ENCODE measurements at regions not wholly inside any gene's neighbourhood (a gene's known extent, or its start where the extent isn't known, plus 50 kb on each side); places are given as distances from the start of the nearest gene placed in this dataset.
"Not testable (repeated sequence)": the region's sequence is repeated elsewhere in the genome, so short reads cannot be mapped to it uniquely, and the experiment has no call there.

GRCh38 chr5:167363065-167363464, 928.4 kb upstream of the WWC1 start:
- ChIA-PET POLR2A (no interaction called here), CTCF (no interaction called here)
- no peaks in the 10 kb centered on the region for H3K36me3 Mint-ChIP-seq (ENCODE audit: low read depth)
- H3K4me3 Mint-ChIP-seq: no peak overlapping the region
- peaks cover 6% of the 10 kb centered on the region for H3K9me3 Mint-ChIP-seq (ENCODE audit: low read depth)
- H3K27me3 Mint-ChIP-seq: no peaks in the 10 kb centered on the region
- DNase-seq (no peak), ATAC-seq (no peak)
- H3K4me1 Mint-ChIP-seq: no peaks in the 10 kb centered on the region
- H3K27ac Mint-ChIP-seq: no peak overlapping the region
- intact Hi-C loops (cut with DNase I, micrococcal nuclease): no loop called here

GRCh38 chr5:167375125-167375524, 916.3 kb upstream of the WWC1 start:
- Mint-ChIP-seq H3K27ac (no peak overlapping the region), H3K36me3 (ENCODE audit: low read depth) (no peaks in the 10 kb centered on the region), H3K4me3 (no peak overlapping the region), H3K9me3 (ENCODE audit: low read depth) (no peaks in the 10 kb centered on the region), H3K4me1 (no peaks in the 10 kb centered on the region), H3K27me3 (no peaks in the 10 kb centered on the region)
- DNase-seq (no peak), ATAC-seq (no peak)
- ChIA-PET POLR2A (no interaction called here), CTCF (no interaction called here)
- intact Hi-C loops (cut with DNase I, micrococcal nuclease): no loop called here

- DNase-seq (no peak), ATAC-seq (no peak)
- H3K4me1 Mint-ChIP-seq: no peaks in the 10 kb centered on the region
- no peak overlapping the region for H3K4me3 Mint-ChIP-seq
- no peaks in the 10 kb centered on the region for H3K36me3 Mint-ChIP-seq (ENCODE audit: low read depth)
- ChIA-PET CTCF (no interaction called here), POLR2A (no interaction called here)
- intact Hi-C loops (cut with DNase I, micrococcal nuclease): no loop called here
- H3K27me3 Mint-ChIP-seq: no peaks in the 10 kb centered on the region
- no peak overlapping the region for H3K27ac Mint-ChIP-seq
- H3K9me3 Mint-ChIP-seq (ENCODE audit: low read depth): no peaks in the 10 kb centered on the region
Observed at GRCh38 chr5:167378894-167379723, 912.3 kb upstream of the WWC1 start.

- intact Hi-C loops (cut with DNase I, micrococcal nuclease): no loop called here
- H3K4me1 Mint-ChIP-seq: no peaks in the 10 kb centered on the region
- no peaks in the 10 kb centered on the region for H3K36me3 Mint-ChIP-seq (ENCODE audit: low read depth)
- ChIA-PET CTCF (no interaction called here), POLR2A (no interaction called here)
- no peaks in the 10 kb centered on the region for H3K27me3 Mint-ChIP-seq
- ATAC-seq (no peak), DNase-seq (no peak)
- no peaks in the 10 kb centered on the region for H3K9me3 Mint-ChIP-seq (ENCODE audit: low read depth)
- no peak overlapping the region for H3K27ac Mint-ChIP-seq
- no peak overlapping the region for H3K4me3 Mint-ChIP-seq
Observed at GRCh38 chr5:167381457-167381856, 910.0 kb upstream of the WWC1 start.

- Mint-ChIP-seq H3K27me3 (no peaks in the 10 kb centered on the region), H3K27ac (no peak overlapping the region), H3K9me3 (ENCODE audit: low read depth) (peaks cover 10% of the 10 kb centered on the region)
Observed at GRCh38 chr5:167389537-167389936, 901.9 kb upstream of the WWC1 start.

GRCh38 chr5:167391286-167391685, 900.2 kb upstream of the WWC1 start:
- H3K4me1 Mint-ChIP-seq; intact Hi-C loops (cut with DNase I, micrococcal nuclease); H3K9me3 Mint-ChIP-seq (ENCODE audit: low read depth); POLR2A ChIA-PET; CTCF ChIA-PET; H3K27ac Mint-ChIP-seq; H3K27me3 Mint-ChIP-seq; ATAC-seq; DNase-seq; H3K36me3 Mint-ChIP-seq (ENCODE audit: low read depth); H3K4me3 Mint-ChIP-seq: not testable (repeated sequence)

More at GRCh38 chr5:167389537-167389936, 901.9 kb upstream of the WWC1 start:
- no peak for DNase-seq
- POLR2A ChIA-PET: no interaction called here
- Mint-ChIP-seq H3K4me3 (no peak overlapping the region), H3K36me3 (ENCODE audit: low read depth) (no peaks in the 10 kb centered on the region), H3K4me1 (no peaks in the 10 kb centered on the region)
- CTCF ChIA-PET: no interaction called here
- no peak for ATAC-seq
- intact Hi-C loops (cut with DNase I, micrococcal nuclease): no loop called here

- DNase-seq (no peak), ATAC-seq (no peak)
- intact Hi-C loops (cut with DNase I, micrococcal nuclease): no loop called here
- H3K4me1 Mint-ChIP-seq: no peaks in the 10 kb centered on the region
- POLR2A ChIA-PET: no interaction called here
- H3K27me3 Mint-ChIP-seq: no peaks in the 10 kb centered on the region
- peaks cover 10% of the 10 kb centered on the region for H3K9me3 Mint-ChIP-seq (ENCODE audit: low read depth)
- no peak overlapping the region for H3K27ac Mint-ChIP-seq
- no peaks in the 10 kb centered on the region for H3K36me3 Mint-ChIP-seq (ENCODE audit: low read depth)
- H3K4me3 Mint-ChIP-seq: no peak overlapping the region
- CTCF ChIA-PET: interaction anchor here (0.6 kb wide), 1 partner anchor 426 kb away, joined by 3 read pairs; no protein-coding TSS in a partner anchor
Observed at GRCh38 chr5:167392240-167392639, 899.2 kb upstream of the WWC1 start.

- intact Hi-C loops (cut with DNase I, micrococcal nuclease): no loop called here
- ATAC-seq (no peak), DNase-seq (no peak)
- peaks cover 5% of the 10 kb centered on the region for H3K9me3 Mint-ChIP-seq (ENCODE audit: low read depth)
- H3K4me1 Mint-ChIP-seq: no peaks in the 10 kb centered on the region
- H3K27me3 Mint-ChIP-seq: no peaks in the 10 kb centered on the region
- no peak overlapping the region for H3K27ac Mint-ChIP-seq
- H3K4me3 Mint-ChIP-seq: no peak overlapping the region
- POLR2A ChIA-PET: no interaction called here
- CTCF ChIA-PET: no interaction called here
- H3K36me3 Mint-ChIP-seq (ENCODE audit: low read depth): no peaks in the 10 kb centered on the region
Observed at GRCh38 chr5:167393358-167393757, 898.1 kb upstream of the WWC1 start.

- intact Hi-C loops (cut with DNase I, micrococcal nuclease): no loop called here
- Mint-ChIP-seq H3K27ac (no peak overlapping the region), H3K9me3 (ENCODE audit: low read depth) (no peaks in the 10 kb centered on the region), H3K4me3 (no peak overlapping the region), H3K36me3 (ENCODE audit: low read depth) (no peaks in the 10 kb centered on the region), H3K27me3 (no peaks in the 10 kb centered on the region), H3K4me1 (no peaks in the 10 kb centered on the region)
- no peak for DNase-seq
- POLR2A ChIA-PET: no interaction called here
- CTCF ChIA-PET: no interaction called here
- ATAC-seq: no peak
Observed at GRCh38 chr5:167402671-167403070, 888.8 kb upstream of the WWC1 start.

GRCh38 chr5:167406513-167406912, 884.9 kb upstream of the WWC1 start:
- DNase-seq: no peak
- no peak overlapping the region for H3K27ac Mint-ChIP-seq
- no peaks in the 10 kb centered on the region for H3K27me3 Mint-ChIP-seq
- no peak overlapping the region for H3K4me3 Mint-ChIP-seq
- ATAC-seq: no peak
- ChIA-PET CTCF (no interaction called here), POLR2A (interaction anchor here (0.6 kb wide), 1 partner anchor 1001 kb away, joined by 10 read pairs; no protein-coding TSS in a partner anchor)
- intact Hi-C loops (cut with DNase I, micrococcal nuclease): no loop called here
- no peaks in the 10 kb centered on the region for H3K9me3 Mint-ChIP-seq (ENCODE audit: low read depth)
- no peaks in the 10 kb centered on the region for H3K36me3 Mint-ChIP-seq (ENCODE audit: low read depth)
- no peaks in the 10 kb centered on the region for H3K4me1 Mint-ChIP-seq

GRCh38 chr5:167412556-167412955, 878.9 kb upstream of the WWC1 start:
- ATAC-seq: no peak

GRCh38 chr5:167413506-167413905, 877.9 kb upstream of the WWC1 start:
- peaks cover 2% of the 10 kb centered on the region for H3K9me3 Mint-ChIP-seq (ENCODE audit: low read depth)
- H3K36me3 Mint-ChIP-seq (ENCODE audit: low read depth): no peaks in the 10 kb centered on the region
- intact Hi-C loops (cut with DNase I, micrococcal nuclease): no loop called here
- ATAC-seq (no peak), DNase-seq (no peak)
- no peak overlapping the region for H3K27ac Mint-ChIP-seq
- ChIA-PET CTCF (no interaction called here), POLR2A (no interaction called here)
- no peaks in the 10 kb centered on the region for H3K4me1 Mint-ChIP-seq
- H3K27me3 Mint-ChIP-seq: no peaks in the 10 kb centered on the region
- no peak overlapping the region for H3K4me3 Mint-ChIP-seq

More at GRCh38 chr5:167412556-167412955, 878.9 kb upstream of the WWC1 start:
- Mint-ChIP-seq H3K4me1 (no peaks in the 10 kb centered on the region), H3K4me3 (no peak overlapping the region), H3K27me3 (no peaks in the 10 kb centered on the region), H3K27ac (no peak overlapping the region), H3K9me3 (ENCODE audit: low read depth) (peaks cover 2% of the 10 kb centered on the region), H3K36me3 (ENCODE audit: low read depth) (no peaks in the 10 kb centered on the region)
- no peak for DNase-seq
- CTCF ChIA-PET: no interaction called here
- intact Hi-C loops (cut with DNase I, micrococcal nuclease): no loop called here
- POLR2A ChIA-PET: no interaction called here
